ENCODE measurements at regions not wholly inside any gene's neighbourhood (a gene's known extent, or its start where the extent isn't known, plus 50 kb on each side); places are given as distances from the start of the nearest gene placed in this dataset.
"Not testable (repeated sequence)": the region's sequence is repeated elsewhere in the genome, so short reads cannot be mapped to it uniquely, and the experiment has no call there.

DNA sequence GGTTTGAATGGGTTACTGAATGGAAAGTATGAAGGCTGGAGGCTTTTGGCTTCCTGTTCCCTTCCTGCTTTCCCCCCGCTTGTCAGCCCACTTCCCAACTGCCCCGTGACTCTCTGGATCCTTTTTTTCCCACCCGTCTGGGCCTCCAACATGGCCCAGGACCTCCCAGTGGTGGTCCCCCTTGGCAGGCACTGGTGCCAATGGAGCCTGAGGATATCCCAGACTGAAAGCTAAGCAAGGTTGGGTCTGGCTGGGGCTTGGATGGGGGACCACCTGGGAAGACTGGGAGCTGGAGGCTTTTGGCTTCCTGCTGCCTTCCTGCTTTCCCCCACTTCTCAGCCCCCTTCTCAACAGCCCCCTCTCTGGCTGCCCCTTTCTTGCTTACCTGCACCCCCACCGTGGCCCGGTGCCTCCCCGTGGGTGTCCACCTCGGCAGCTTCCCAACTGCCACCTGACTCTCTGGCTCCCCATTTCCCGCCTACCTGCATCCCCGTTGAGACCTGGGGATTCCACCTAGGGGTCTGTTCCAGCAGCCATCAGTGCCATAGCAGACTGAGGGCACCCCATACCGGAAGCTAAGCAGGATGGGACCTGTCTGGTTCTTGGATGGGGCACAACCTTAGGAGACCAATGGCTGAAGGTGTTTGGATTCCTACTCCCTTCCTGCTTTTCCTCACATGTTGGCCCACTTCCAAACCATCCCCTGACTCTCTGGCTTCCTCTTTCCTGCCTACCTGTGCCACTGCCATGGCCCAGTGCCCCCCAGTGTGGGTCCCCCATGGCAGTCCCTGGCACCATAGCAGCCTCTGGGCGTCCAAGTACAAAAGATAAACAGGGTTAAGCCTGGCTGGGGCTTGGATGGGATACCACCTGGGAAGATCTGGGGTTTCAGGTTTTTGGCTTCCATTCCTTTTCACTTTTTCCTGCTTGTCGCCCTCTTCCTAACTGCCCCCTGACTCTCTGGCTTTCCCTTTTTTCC lies 2295.3 kb downstream of the TP53TG3F start:
- no peak for DNase-seq

DNA sequence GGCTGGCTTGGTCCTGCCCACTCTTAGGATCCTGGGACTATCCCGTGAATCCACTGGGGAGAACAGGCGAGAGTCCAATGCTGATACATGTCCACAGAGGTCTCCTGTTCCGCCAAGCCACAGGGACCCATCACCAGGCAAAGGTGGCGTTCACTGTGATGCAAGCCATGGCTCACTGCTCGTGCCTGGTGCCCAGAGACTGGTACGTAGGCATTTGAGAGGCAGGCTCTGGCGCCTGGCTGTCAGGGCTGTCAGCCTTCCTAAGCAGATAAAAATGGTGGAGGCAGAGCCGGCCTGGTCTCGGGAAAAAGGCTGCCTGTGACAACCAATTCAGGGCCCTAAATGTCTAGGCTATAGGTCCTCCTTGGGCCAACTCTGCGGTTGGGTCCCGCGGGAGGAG lies 2329.0 kb downstream of the TP53TG3F start:
- no peak for DNase-seq

DNA sequence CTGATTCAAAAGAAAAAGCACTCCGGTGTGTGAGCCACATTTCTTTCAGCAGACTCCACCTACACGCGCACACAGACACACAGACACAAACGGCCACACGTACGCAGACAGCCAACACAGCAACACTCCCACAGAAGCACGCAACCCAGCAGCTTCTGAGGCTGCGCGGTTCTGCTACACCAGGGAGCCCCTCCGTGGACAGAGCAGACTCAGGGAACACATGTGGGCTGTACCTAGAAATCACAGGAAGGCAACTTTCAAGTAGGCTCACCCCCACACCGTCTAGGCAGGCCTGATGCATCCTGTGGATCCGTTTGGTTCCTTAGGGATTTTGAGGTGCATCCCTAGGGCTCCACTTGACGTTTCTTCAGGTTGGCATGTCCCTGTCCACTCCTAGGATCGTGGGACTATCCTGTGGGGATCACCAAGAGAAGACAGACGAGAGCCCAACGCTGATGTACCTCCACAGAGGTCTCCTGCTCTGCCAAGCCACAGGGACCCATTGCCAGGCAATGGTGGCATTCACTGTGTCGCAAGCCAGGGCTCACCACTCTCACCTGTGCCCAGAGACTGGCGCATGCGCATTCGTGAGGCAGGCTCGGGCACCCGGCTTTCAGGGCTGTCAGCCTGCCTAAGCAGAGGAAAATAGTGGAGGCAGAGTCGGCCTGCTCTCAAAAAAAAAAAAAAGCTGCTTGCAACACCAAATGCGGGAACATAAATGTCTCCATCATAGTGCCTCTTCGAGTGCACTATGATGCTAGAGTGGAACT lies 2333.3 kb downstream of the TP53TG3F start:
- no peak for DNase-seq

GRCh38 chr16:35793601-35794000 lies 2334.2 kb downstream of the TP53TG3F start:
- no peak for DNase-seq

DNA sequence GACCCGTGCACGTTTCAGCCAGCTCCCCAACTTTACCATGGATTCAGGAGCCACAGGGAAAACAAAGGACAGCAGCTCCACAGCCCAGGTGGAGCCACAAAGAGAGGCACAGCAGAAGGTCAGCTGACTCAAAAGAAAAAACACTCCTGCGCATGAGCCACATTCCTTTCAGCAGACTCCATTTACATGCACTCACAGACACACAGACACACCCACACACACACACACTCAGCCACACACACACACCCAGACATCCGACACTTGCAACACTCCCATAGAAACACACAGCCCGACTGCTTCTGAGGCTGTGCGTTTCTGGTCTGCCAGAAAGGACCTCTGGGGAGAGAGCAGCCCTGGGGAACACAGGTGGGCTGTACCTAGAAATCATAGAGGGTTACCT lies 2335.5 kb downstream of the TP53TG3F start:
- no peak for DNase-seq

DNA sequence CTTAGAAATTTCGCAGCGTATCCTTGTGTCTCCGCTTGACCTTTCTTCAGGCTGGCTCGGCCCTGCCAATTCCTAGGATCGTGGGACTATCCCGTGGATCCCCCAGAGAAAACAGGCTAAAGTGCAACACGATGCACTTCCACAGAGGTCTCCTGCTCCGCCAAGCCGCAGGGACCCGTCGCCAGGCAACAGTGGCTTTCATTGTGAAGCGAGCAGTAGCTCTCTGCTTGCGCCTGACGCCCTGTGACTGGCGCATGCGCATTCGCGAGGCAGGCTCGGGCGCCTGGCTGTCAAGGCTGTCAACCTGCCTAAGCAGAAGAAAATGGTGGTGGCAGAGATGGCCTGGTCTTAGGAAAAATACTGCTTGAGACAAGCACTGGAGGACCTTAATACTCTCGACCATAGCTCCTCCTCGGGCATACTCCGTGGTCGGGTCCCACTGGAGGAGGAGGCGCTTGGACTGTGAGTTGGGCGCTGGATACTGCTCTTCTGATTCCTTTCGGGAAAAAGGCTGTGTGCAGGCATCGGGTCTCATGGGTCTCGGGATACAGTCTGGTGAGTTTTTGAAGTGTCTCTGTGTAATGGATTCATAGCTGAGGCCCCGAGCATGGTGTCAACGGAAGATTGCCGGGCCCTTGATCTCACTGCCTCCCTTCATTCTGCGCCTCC lies 2336.1 kb downstream of the TP53TG3F start:
- DNase-seq = peak; percentile 15

DNA sequence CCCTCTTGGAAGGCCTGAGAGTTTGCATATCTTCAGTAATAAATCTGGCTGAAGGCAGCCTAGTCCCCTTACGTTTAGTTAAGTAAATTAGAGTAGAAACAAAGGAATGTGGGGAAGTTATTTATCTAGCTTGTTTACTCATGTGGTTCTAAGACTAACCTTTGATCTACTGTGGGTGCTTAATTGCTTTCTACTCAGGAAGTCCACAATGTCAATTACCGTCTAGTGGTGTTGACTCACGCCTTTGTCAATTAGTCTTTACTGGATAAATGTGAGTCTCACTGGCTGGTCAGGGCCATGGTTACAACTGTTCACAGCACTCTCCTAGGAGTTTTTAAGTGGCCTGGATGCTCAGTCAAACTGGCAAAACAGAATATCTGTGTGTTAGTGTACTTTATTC lies 2338.4 kb downstream of the TP53TG3F start:
- DNase-seq = no peak

- DNase-seq = peak; percentile 63
Measured at GRCh38 chr16:35798885-35799426, 2339.5 kb downstream of the TP53TG3F start.

DNA sequence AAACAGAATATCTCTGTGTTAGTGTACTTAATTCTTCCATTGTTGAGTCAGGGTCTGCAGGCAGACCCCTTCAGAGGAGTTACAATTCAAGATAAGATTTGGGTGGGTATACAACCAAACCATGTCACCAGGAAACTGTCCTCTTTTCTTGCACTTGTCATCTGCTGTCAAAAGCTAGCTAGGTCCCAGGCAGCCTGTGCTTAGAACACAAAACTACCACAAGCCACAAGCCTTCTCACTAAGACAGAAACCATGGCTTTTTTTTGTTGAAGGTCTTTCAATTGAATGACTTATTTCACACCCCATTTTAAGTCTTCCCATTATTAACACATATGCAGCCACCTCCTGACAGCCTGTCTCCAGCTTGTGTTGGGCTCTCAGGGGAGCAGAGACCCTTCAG lies 2345.1 kb downstream of the TP53TG3F start:
- DNase-seq = not testable (repeated sequence)

- no peak for DNase-seq
Measured at GRCh38 chr16:35823342-35823741, 2363.9 kb downstream of the TP53TG3F start.

DNA sequence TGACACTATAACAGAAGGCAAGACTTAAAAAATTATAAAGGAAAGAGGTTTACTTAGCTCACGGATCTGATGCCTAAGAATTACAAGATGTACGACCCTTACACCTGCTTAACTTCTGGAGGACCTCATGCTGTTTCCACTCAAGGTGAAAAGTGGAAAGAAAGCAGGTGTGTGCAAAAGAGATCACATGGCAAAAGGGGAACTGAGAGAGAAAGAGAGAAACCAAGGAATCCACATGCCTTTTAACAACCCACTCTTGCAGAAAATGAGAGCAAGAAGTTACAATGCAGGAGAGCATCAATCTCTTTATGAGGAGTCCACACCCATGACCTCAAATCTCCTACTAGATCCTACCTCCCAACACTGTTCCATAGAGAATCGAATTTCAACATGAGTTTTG lies 2382.2 kb downstream of the TP53TG3F start:
- DNase-seq = no peak

GRCh38 chr16:35862242-35862641 lies 2402.8 kb downstream of the TP53TG3F start:
- DNase-seq = no peak

- no peak for DNase-seq
Measured at GRCh38 chr16:35868630-35869029, 2409.2 kb downstream of the TP53TG3F start.

DNA sequence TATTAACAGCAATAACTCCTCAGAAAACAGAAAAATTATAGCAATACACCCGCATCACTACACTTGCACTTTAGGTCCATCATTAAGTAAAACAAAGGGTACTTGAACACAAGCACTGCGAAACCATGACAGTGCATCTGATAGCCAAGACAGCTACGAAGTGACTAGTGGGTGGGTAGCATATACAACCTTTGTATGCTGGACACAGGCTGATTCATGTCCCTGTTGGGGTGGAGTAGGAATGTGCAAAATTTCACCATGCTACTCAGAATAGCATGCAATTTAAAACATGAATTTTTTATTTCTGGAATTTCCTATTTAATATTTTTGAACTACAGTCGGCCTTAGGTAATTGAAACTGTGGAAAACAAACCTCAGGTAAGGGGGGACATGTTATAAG lies 2414.1 kb downstream of the TP53TG3F start:
- DNase-seq = no peak

GRCh38 chr16:35881654-35882053 lies 2422.2 kb downstream of the TP53TG3F start:
- DNase-seq = no peak

DNA sequence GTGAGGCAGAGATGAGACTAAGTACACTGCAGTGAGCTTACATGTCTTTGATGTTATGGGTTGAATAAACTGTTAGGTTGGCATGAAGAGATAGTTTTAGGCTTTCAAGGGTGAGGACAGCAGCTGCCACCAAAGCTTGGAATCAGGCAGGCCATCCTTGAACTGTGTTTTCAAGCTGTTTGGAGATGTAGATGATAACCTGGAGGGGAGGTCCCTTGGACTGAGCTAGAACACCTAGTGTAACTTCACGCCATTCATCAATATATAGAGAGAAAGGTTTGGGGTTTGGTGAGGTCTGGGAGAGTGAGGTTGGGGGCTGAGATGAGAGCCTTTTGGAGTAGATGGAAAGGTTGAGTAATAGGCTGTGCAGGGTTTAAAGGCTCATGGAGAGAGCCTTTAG lies 2447.0 kb downstream of the TP53TG3F start:
- no peak for DNase-seq

- no peak for DNase-seq
Measured at GRCh38 chr16:35908152-35908551, 2448.7 kb downstream of the TP53TG3F start.

GRCh38 chr16:35908942-35909341 lies 2449.5 kb downstream of the TP53TG3F start:
- no peak for DNase-seq

DNA sequence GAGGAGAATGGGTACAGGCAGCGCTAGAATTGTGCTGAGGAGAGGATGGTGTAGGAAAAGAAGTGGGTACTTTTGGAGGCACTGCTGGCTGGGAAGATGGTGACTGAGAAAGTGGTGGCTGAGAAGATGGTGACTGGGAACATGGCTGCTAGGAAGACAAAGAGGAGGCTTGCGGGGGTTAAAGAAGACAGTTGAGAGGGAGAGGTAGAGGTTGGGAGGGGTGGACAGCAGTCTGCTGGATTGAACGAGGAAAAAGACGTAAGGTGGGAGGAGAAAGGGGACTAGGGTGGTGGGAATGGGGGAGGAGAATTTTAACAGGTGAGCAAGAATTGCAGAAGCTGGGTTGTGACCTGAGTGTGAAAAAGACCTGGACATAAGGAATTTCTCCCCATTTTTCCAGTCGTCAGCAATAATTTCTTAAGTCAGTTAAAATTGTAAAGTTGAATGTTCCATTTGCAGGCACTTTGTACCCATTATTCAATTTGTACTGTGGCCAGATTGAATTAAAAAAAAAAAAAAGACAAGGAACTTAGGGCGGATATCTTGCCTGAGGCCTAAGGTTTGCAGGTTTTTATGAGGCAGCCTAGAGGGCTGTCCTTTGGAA lies 2450.0 kb downstream of the TP53TG3F start:
- DNase-seq = no peak

DNA sequence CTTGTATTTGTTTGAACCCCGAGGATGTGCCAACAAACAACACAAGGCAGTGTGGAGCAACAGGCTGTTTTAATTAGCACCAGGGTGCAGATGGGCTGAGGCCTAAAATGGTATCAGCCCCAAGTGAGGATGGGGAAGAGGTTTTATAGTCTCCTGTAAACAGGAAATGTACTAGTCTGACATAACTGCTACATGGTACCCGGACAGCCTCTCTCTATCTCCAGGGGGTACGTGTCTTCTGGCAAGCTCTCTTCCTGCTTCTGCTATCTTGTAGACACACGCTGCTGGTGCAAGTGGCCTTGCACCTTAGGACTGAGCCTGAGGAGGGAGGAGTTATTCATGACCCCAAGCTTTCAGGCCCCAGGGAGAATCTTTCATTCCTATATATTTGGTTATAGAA lies 2451.0 kb downstream of the TP53TG3F start:
- DNase-seq = no peak

DNA sequence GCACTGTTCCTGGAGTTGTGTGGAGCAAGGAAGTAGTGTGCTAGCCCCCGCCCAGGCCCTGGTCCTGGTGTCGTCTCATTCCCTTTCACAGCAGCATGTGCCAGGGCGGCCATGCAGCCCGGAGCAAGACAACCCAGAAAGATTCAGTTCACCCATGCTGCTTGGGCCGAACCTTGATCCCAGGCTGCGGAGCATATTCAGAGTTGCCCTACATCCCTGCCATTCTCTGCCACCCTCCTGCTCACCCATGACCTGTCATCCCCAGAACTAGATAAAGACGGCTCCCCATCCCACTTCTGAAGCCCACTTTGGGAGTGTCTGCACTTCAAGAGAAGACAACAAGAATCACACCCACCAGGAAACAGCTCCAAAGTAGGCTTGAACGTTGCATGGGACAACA lies 2452.5 kb downstream of the TP53TG3F start:
- DNase-seq = no peak

DNA sequence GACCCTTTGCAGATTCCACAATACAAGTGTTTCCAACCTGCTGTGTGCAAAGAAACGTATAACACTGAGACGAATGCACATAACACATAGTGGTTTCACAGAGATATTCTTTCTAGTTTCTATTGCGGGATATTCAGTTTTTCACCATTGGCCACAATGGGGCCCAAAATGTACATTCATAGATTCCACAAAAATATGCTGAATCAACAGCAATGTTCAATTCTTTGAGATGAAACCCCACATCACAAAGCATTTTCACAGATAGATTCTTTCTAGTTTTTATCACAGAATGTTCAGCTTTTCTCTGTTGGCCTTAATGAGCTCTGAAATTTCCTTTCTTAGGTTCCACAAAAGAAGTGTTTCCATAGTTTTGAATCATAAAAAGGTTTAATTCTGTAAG lies 2472.3 kb downstream of the TP53TG3F start:
- DNase-seq = no peak
